GF-D8 (cell line): ENCODE measurements at regions not wholly inside any gene's neighbourhood (a gene's known extent, or its start where the extent isn't known, plus 50 kb on each side); places are given as distances from the start of the nearest gene placed in this dataset.

ENCODE experiments used
- DNase-seq: peaks from one replicate; lab custom pipeline; 2025; lab: John Stamatoyannopoulos, UW

DNA sequence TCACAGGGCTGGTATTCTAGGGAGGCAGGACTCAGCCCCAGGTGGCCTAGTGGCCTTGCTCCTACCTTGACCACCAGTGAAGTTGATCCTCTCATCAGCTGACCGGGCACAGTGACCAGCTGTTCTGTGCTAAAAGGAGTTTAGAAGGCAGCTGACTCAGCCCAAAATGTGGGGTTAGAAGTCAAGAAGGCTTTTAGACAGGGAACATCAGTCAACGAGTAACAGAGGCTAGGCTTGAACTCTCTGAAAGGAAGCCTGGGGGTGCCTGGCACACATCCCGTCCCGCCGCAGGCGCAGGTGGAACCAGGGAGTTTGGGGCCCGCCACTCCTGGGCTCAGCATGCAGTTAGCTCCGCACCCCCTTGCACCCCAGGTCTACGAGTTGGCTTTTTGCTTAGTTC is 114.9 kb upstream of the SLC45A1 start:
- no peak for DNase-seq

- no peak for DNase-seq
These were observed 115.6 kb upstream of the SLC45A1 start for GRCh38 chr1:8202182-8202905.

DNA sequence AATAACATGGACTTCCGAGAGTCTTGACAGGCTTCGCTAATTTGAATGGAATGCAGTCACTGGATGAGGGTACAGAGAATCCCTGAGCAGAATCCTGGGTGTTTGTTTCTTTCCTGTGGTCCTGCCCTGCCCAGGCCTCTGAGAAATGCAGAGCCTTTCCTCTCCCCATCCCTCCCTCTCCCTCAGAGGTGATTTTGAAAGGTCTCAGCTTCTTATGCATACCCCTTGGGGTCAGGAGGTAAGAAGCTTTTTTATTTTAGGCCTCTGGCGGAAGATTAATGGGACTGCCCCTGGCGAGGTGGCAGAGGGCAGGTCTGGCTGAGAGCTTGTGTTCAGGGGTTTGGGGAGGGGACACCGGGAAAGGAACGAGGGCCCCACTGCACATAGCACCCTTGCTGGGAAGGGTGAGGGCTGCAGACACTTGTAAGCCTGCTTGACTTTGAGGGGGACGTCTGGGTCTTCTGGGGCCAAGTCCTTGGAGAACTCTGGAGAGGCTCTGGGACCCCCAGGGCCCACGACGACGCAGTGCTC is 116.5 kb upstream of the SLC45A1 start:
- DNase-seq, result no peak

- DNase-seq, result no peak
These were observed 117.4 kb upstream of the SLC45A1 start for GRCh38 chr1:8200317-8201115.

DNA sequence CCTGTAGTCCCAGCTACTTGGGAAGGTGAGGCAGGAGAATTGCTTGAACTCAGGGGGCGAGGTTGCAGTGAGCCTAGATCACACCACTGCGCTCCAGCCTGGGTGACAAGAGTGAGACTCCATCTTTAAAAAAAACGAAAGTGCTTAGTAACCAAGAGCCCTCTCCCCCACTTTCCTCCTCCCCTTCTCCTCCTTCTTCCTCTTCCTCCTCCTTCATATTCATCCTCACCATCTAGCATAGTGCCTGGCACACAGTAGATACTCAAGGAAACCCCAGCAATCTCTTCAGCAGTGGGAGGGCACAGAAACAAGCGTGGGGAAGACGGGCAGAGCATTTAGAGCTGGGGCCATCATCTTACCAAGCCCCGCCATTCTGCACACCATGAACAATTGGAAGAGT is 119.4 kb upstream of the SLC45A1 start:
- no peak for DNase-seq

- peak; percentile 55 for DNase-seq
These were observed 120.2 kb upstream of the SLC45A1 start for GRCh38 chr1:8197493-8198282.

- no peak for DNase-seq
These were observed 123.3 kb upstream of the SLC45A1 start for GRCh38 chr1:8194481-8195227.

- no peak for DNase-seq
These were observed 124.0 kb upstream of the SLC45A1 start for GRCh38 chr1:8193840-8194406.

GRCh38 chr1:8191474-8191873 is 126.4 kb upstream of the SLC45A1 start:
- DNase-seq, result no peak

DNA sequence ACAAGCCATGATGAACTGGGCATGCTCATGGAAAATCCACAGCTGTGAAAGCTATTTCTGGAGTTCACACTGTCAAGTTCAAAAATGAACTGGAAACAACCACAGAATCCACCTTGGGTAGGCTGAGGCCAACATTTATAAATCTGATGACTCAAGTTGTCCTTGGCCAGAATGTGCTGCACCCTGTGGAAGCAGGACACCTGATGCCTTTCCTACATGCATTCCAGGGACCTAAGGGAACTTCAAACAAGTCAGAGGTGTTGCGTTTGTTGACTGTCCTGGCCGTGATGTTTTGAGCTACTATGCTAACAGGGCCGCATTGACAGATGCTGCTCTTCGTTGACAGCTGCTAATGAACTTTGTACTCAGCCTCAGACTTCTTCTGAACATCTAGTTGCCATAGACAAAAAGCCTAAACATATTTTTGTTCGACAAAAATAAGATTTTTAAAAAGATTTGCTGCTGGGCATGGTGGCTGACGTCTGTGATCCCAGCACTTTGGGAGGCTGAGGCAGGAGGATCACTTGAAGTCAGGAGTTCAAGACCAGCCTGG is 127.9 kb upstream of the SLC45A1 start:
- no peak for DNase-seq

DNA sequence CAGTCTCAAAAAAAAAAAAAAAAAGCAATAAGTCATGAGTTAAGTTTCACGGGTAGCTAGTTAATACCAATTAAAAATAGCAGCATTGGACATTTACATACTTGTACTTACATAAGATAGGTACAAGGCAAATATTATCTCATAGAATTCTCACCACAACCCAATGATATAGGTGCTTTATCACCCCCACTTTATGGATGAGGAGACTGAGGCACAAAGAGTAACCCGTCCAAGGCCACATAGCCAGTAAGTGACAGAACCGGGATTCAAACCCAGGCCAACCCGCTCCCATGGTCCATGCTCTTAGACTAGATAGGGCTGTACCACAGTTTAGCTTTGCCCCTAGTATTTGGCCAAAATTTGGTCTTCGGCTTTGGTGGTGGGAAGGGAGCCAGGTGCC is 132.5 kb upstream of the SLC45A1 start:
- no peak for DNase-seq

DNA sequence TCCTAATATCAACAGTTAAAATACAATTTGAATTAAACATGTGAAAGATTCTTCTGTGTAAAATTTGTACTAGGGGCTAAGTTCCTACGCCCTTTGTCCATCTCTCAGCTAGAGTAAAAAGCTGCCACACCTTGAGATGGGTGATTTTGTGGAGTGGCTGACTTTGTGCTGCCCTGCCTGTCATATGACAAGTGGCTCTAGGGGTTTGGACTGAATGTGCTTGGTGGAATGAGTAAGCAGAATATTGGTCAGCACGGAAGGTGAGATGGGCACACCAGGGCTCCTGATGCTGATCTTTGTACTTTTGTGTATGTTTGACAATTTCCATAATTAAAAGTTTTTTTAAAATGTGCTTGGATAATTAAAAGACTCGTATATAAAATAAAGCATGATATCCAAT is 133.6 kb upstream of the SLC45A1 start:
- no peak for DNase-seq

- DNase-seq, result no peak
These were observed 135.7 kb upstream of the SLC45A1 start for GRCh38 chr1:8182034-8182761.

GRCh38 chr1:8179132-8179793 is 138.7 kb upstream of the SLC45A1 start:
- DNase-seq, result no peak

DNA sequence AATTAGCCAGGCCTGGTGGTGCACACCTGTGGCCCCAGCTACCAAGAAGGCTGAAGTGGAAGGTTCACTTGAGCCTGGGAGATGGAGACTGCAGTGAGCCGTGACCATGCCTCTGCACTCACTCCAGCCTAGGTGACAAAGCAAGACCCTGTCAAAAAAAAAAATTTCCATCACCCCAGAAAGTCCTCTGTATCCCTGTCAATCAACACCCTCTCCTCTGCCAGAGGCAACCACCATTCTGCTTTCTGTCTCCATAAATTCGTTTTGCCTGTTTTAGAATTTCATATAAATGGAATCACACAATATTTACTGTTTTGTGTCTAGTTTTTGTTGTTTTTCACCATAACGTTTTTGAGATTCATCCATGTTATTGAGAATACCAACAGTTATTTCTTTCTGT is 141.6 kb upstream of the SLC45A1 start:
- DNase-seq, result no peak

GRCh38 chr1:8174807-8175206 is 143.1 kb upstream of the SLC45A1 start:
- DNase-seq, result no peak

DNA sequence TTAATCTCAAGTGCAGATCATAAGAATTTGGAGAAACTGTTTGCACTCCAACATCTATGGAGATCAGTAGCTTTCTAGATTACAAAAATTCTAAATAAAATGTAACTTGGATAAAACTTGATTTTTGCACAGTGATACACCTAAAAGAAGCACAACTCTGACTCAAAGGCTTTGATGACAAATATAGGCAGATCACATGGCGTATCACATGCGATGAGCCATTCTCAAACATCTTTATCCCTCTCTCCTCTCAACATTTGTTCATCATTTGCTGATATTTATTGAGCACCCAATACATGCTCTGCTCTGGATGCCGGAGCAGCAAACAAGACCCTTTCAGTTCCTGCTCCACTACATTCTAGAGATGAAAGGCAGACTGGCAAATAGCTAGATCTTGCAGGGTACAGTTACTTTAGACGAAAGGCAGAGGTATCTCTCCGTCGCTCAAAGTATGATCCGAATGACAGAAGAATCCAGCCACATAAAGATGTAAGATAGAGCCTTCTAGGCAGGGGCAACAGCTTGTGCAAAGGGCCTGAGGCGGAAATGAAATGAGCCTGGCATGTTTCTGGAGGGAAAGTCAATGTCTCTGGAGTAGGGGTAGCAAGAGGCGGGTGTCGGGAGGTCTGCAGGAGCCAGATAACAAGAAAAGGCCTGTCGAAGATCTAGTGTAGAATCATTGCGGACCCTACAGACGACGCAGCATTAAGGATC is 145.8 kb upstream of the ERRFI1 start:
- no peak for DNase-seq

DNA sequence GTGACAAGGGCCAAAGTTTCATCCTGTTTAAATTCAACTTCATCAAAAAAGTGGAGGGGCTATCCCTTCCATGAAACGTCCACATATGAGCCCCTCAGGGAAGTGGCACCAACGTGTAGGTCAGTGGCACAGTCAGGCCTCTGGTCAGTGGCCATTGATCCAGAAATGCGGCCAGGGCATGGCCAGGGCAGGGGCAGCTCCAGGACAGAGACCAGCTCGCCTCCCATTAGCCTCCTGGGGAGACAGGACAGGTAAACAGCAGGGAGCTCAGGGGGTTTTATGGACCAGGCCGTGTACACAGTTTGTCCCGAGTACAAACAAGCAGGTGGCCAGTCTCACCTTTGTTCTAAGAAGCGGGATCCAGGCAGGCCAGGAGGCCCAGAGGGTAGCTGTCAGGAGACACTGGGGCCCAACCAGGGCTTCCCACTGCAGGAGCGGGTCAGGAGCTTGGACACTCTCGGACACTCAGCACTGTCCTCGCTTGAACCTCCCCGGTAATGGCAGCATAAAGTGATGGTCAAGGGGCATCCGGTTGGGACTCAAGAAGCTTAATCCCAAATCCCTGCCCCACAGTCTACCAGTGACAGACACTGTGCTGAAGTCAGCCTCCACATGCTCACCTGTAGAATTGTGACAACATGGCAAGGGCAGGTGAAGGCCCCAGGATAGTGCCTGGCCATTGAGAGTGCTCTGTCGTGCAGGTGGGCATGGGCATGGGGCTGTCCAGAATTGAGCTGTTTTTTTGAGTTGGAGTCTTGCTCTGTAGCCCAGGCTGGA is 144.1 kb upstream of the ERRFI1 start:
- no peak for DNase-seq
